Activated CD4-positive, CD25-positive, alpha-beta regulatory T cell treated with anti-CD3 and anti-CD28 coated beads, Interleukin-2, amount 50 U/mL, for 16 hours (primary cell): ENCODE measurements at regions not wholly inside any gene's neighbourhood (a gene's known extent, or its start where the extent isn't known, plus 50 kb on each side); places are given as distances from the start of the nearest gene placed in this dataset.
"Not testable (repeated sequence)": the region's sequence is repeated elsewhere in the genome, so short reads cannot be mapped to it uniquely, and the experiment has no call there.

Source experiments
- DNase-seq: peaks from one replicate; pipeline ENCODE4 v3.0.0-alpha.2; 2020; ENCODE audit warnings: low read depth, low spot score

- DNase-seq = no peak
Measured at GRCh38 chr9:21597284-21597683, 115.2 kb upstream of the IFNE start.

GRCh38 chr9:21598749-21599148 is 116.6 kb upstream of the IFNE start:
- DNase-seq = no peak

- no peak for DNase-seq
Measured at GRCh38 chr9:21605489-21605931, 123.4 kb upstream of the IFNE start.

- DNase-seq = no peak
Measured at GRCh38 chr9:21607576-21607975, 125.5 kb upstream of the IFNE start.

GRCh38 chr9:21608200-21608599 is 126.1 kb upstream of the IFNE start:
- DNase-seq = no peak

- DNase-seq = no peak
Measured at GRCh38 chr9:21609506-21609905, 127.4 kb upstream of the IFNE start.

- DNase-seq = no peak
Measured at GRCh38 chr9:21611891-21612290, 129.8 kb upstream of the IFNE start.

GRCh38 chr9:21615018-21615417 is 132.9 kb upstream of the IFNE start:
- no peak for DNase-seq

- DNase-seq = no peak
Measured at GRCh38 chr9:21615446-21615845, 133.3 kb upstream of the IFNE start.

GRCh38 chr9:21616082-21616778 is 134.1 kb upstream of the IFNE start:
- DNase-seq = no peak

- no peak for DNase-seq
Measured at GRCh38 chr9:21624675-21625644, 142.8 kb upstream of the IFNE start.

- no peak for DNase-seq
Measured at GRCh38 chr9:21626493-21626892, 144.4 kb upstream of the IFNE start.

- DNase-seq = not testable (repeated sequence)
Measured at GRCh38 chr9:21628954-21629353, 146.8 kb upstream of the IFNE start.

- DNase-seq = no peak
Measured at GRCh38 chr9:21634951-21635350, 152.8 kb upstream of the IFNE start.

GRCh38 chr9:21638104-21638503 is 156.0 kb upstream of the IFNE start:
- no peak for DNase-seq

- DNase-seq = no peak
Measured at GRCh38 chr9:21653091-21653490, 149.3 kb upstream of the MTAP start.

- DNase-seq = no peak
Measured at GRCh38 chr9:21653589-21653988, 148.8 kb upstream of the MTAP start.

GRCh38 chr9:21656776-21657674 is 145.4 kb upstream of the MTAP start:
- no peak for DNase-seq

GRCh38 chr9:21657966-21658667 is 144.3 kb upstream of the MTAP start:
- no peak for DNase-seq

- DNase-seq = no peak
Measured at GRCh38 chr9:21660976-21661375, 141.5 kb upstream of the MTAP start.

- no peak for DNase-seq
Measured at GRCh38 chr9:21661626-21662025, 140.8 kb upstream of the MTAP start.
